GM12873 (cell line): ENCODE measurements at regions not wholly inside any gene's neighbourhood (a gene's known extent, or its start where the extent isn't known, plus 50 kb on each side); places are given as distances from the start of the nearest gene placed in this dataset.

Experiments used
- CTCF ChIP-seq: IDR thresholded peaks from 2 replicates; pipeline ENCODE4 v1.5.1; 2012; ENCODE audit warnings: low read depth, mild to moderate bottlenecking, moderate library complexity, low read length, control low read depth; ENCODE audit not compliant: insufficient read depth; ENCODE audit errors: missing control alignments

DNA sequence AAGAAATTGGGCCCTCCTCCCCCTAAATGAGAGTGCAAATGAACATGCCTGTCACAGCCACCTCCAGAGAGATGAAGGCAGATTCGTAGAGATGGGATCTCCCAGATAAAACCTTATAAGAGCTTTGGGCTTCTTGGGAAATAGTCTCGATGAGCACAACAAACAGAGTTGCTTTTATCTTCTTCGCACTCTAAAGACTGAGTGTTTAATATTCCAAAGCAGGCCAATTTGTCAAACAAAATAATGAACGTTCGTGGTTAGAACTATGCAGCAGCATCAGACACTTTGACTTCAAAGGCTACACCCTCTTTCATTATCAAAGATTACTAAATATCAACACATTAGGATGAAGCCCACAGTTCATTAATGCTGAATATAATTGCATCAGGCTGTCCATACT, 256.2 kb downstream of the SKIDA1 start:
- no peak for TF ChIP-seq CTCF

- TF ChIP-seq CTCF, result no peak
Observed at GRCh38 chr10:21265622-21266021, 259.9 kb downstream of the SKIDA1 start.

GRCh38 chr10:21264271-21264670, 261.2 kb downstream of the SKIDA1 start:
- no peak for TF ChIP-seq CTCF

DNA sequence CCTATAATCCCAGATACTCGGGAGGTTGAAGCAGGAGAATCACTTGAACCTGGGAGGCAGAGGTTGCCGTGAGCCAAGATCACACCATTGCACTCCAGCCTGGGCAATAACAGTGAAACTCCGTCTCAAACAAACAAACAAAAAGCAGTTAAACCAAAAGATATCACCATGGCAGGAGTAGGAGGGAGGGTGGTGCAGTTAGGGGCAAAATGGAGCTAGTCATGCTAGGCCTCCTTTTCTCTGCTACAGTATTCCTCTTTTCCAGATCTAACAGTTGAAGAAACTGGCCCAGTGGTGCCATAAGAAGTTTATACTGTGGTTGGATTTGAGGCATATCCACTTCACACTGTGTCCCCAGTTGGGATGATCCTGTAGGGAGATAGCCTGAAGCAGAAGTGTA, 261.6 kb downstream of the SKIDA1 start:
- TF ChIP-seq CTCF, result no peak

- TF ChIP-seq CTCF, result no peak
Observed at GRCh38 chr10:21263263-21263803, 262.1 kb downstream of the SKIDA1 start.

DNA sequence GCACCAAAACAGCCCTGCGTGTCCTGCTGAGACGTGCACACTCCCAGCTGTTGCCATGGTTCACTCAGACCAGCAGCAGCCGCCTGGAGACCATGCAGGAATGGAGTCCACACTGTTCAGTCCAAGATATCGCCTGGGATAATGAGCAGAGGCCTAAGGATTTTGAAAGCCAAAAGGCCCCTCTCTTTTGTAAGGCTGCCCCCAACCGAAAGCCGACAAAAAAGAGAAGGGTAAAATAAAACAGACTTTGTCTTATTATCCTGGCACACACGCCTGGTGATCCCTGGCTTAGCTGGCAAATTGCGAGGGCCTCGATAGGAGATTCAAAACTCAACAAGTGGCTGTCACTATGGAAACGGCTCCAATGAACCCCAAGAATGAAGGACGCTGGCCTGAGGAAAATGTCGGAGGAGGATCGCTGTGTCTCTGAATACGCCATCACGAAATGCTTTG, 263.6 kb downstream of the SKIDA1 start:
- TF ChIP-seq CTCF, result no peak

GRCh38 chr10:21260506-21261149, 264.9 kb downstream of the SKIDA1 start:
- TF ChIP-seq CTCF, result no peak

- TF ChIP-seq CTCF, result no peak
Observed at GRCh38 chr10:21260066-21260465, 265.4 kb downstream of the SKIDA1 start.
